GM08714 (cell line): ENCODE measurements at regions not wholly inside any gene's neighbourhood (a gene's known extent, or its start where the extent isn't known, plus 50 kb on each side); places are given as distances from the start of the nearest gene placed in this dataset.

ENCODE experiments used
- H3K4me3 ChIP-seq: fragments of 200-500 bp; sonication (Bioruptor generic); 2 replicates; pipeline ENCODE4 v1.5.1; 2014; ENCODE audit warnings: mild to moderate bottlenecking, low read length, inconsistent platforms
- ZNF274 ChIP-seq: IDR thresholded peaks from 2 replicates; pipeline ENCODE4 v1.6.1; 2012; ENCODE audit warnings: mild to moderate bottlenecking, low read depth, low read length

- no peak overlapping the region for H3K4me3 ChIP-seq
- TF ChIP-seq ZNF274: no peak
Measured at GRCh38 chr12:90842477-90842876, 112.5 kb downstream of the CCER1 start.

GRCh38 chr12:90841336-90841735, 113.6 kb downstream of the CCER1 start:
- no peak for TF ChIP-seq ZNF274
- no peak overlapping the region for H3K4me3 ChIP-seq

- no peak overlapping the region for H3K4me3 ChIP-seq
- TF ChIP-seq ZNF274: no peak
Measured at GRCh38 chr12:90839346-90839745, 115.6 kb downstream of the CCER1 start.

- no peak overlapping the region for H3K4me3 ChIP-seq
- no peak for TF ChIP-seq ZNF274
Measured at GRCh38 chr12:90836689-90837088, 118.3 kb downstream of the CCER1 start.

- no peak overlapping the region for H3K4me3 ChIP-seq
- no peak for TF ChIP-seq ZNF274
Measured at GRCh38 chr12:90833228-90833627, 121.7 kb downstream of the CCER1 start.

GRCh38 chr12:90832427-90832826, 122.5 kb downstream of the CCER1 start:
- no peak overlapping the region for H3K4me3 ChIP-seq
- no peak for TF ChIP-seq ZNF274

- no peak overlapping the region for H3K4me3 ChIP-seq
- no peak for TF ChIP-seq ZNF274
Measured at GRCh38 chr12:90831712-90832111, 123.3 kb downstream of the CCER1 start.

- no peak for TF ChIP-seq ZNF274
- no peak overlapping the region for H3K4me3 ChIP-seq
Measured at GRCh38 chr12:90829044-90829443, 125.9 kb downstream of the CCER1 start.

GRCh38 chr12:90828621-90829020, 126.4 kb downstream of the CCER1 start:
- H3K4me3 ChIP-seq: no peak overlapping the region
- TF ChIP-seq ZNF274: no peak

- H3K4me3 ChIP-seq: no peak overlapping the region
- no peak for TF ChIP-seq ZNF274
Measured at GRCh38 chr12:90827567-90827966, 127.4 kb downstream of the CCER1 start.

- no peak overlapping the region for H3K4me3 ChIP-seq
- no peak for TF ChIP-seq ZNF274
Measured at GRCh38 chr12:90826036-90826435, 128.9 kb downstream of the CCER1 start.

- no peak overlapping the region for H3K4me3 ChIP-seq
- TF ChIP-seq ZNF274: no peak
Measured at GRCh38 chr12:90823859-90824258, 131.1 kb downstream of the CCER1 start.

GRCh38 chr12:90819709-90820108, 135.3 kb downstream of the CCER1 start:
- no peak overlapping the region for H3K4me3 ChIP-seq
- no peak for TF ChIP-seq ZNF274

- no peak for TF ChIP-seq ZNF274
- H3K4me3 ChIP-seq: no peak overlapping the region
Measured at GRCh38 chr12:90816353-90817089, 138.5 kb downstream of the CCER1 start.

GRCh38 chr12:90809940-90810339, 145.0 kb downstream of the CCER1 start:
- H3K4me3 ChIP-seq: no peak overlapping the region
- TF ChIP-seq ZNF274: no peak

- no peak overlapping the region for H3K4me3 ChIP-seq
- no peak for TF ChIP-seq ZNF274
Measured at GRCh38 chr12:90808568-90808967, 146.4 kb downstream of the CCER1 start.
